Skeletal muscle satellite cell (primary cell): ENCODE measurements at regions not wholly inside any gene's neighbourhood (a gene's known extent, or its start where the extent isn't known, plus 50 kb on each side); places are given as distances from the start of the nearest gene placed in this dataset.
A peak's percentile ranks its signal among the peaks of the same experiment; 100 is the strongest.

Experiments
- H3K27me3 ChIP-seq: 2 replicates; pipeline ENCODE4 v1.7.0; 2013; ENCODE audit warnings: low read length; ENCODE audit not compliant: control insufficient read depth, insufficient read depth
- H3K36me3 ChIP-seq: 2 replicates; pipeline ENCODE4 v1.7.0; 2013; ENCODE audit warnings: mild to moderate bottlenecking, control low read depth, low read length; ENCODE audit not compliant: insufficient read depth
- H3K4me1 ChIP-seq: 2 replicates; pipeline ENCODE4 v1.7.0; 2013; ENCODE audit warnings: low read length; ENCODE audit not compliant: control insufficient read depth, insufficient read depth
- H3K4me2 ChIP-seq: 2 replicates; pipeline ENCODE4 v1.7.0; 2013; ENCODE audit warnings: mild to moderate bottlenecking, low read length
- H3K4me3 ChIP-seq: 2 replicates; pipeline ENCODE4 v1.7.0; 2013; ENCODE audit warnings: low read length
- H3K9ac ChIP-seq: 2 replicates; pipeline ENCODE4 v1.7.0; 2013; ENCODE audit warnings: mild to moderate bottlenecking, low read depth, low read length, moderate library complexity
- H3K9me3 ChIP-seq: replicated peaks from 2 replicates; pipeline ENCODE4 v1.7.0; 2013; ENCODE audit warnings: mild to moderate bottlenecking, control low read depth, low read length

DNA sequence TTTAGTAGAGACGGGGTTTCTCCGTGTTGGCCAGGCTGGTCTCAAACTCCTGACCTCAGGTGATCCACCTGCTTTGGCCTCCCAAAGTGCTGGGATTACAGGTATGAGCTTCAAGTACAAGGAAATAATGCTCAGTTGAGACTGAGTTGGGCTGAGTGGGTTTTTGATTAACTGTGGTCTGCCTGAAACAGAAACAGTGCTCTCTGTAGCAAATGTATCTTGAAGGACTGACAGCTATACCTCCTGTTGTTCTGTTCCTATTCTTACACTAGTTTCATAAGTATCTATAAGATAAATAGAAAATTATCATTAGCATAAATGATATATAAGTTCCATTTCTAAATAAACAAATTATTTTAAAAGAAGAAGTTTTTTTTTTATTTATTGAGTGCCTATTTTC, 142.8 kb upstream of the PTPRK start:
- no peak overlapping the region for H3K4me3 ChIP-seq
- H3K4me1 ChIP-seq: peaks cover 6% of the 10 kb centered on the region
- H3K36me3 ChIP-seq: no peaks in the 10 kb centered on the region
- H3K9me3 ChIP-seq: no peaks in the 10 kb centered on the region
- H3K9ac ChIP-seq: no peak overlapping the region
- no peaks in the 10 kb centered on the region for H3K27me3 ChIP-seq
- H3K4me2 ChIP-seq: no peak overlapping the region

GRCh38 chr6:128659878-128660622, 139.7 kb upstream of the PTPRK start:
- Histone ChIP-seq H3K27me3 (no peaks in the 10 kb centered on the region), H3K4me3 (no peak overlapping the region), H3K4me1 (peaks cover 29% of the 10 kb centered on the region), H3K4me2 (no peak overlapping the region), H3K9me3 (no peaks in the 10 kb centered on the region), H3K9ac (no peak overlapping the region), H3K36me3 (no peaks in the 10 kb centered on the region)

- Histone ChIP-seq H3K4me1 (peaks cover 29% of the 10 kb centered on the region), H3K27me3 (no peaks in the 10 kb centered on the region), H3K36me3 (no peaks in the 10 kb centered on the region), H3K4me2 (no peak overlapping the region), H3K9ac (no peak overlapping the region), H3K9me3 (no peaks in the 10 kb centered on the region), H3K4me3 (no peak overlapping the region)
Observed at GRCh38 chr6:128659276-128659675, 138.9 kb upstream of the PTPRK start.

- peaks cover 29% of the 10 kb centered on the region for H3K4me1 ChIP-seq
- H3K27me3 ChIP-seq: no peaks in the 10 kb centered on the region
- H3K9me3 ChIP-seq: no peaks in the 10 kb centered on the region
- no peak overlapping the region for H3K4me2 ChIP-seq
- no peaks in the 10 kb centered on the region for H3K36me3 ChIP-seq
- no peak overlapping the region for H3K4me3 ChIP-seq
- no peak overlapping the region for H3K9ac ChIP-seq
Observed at GRCh38 chr6:128657181-128657580, 136.8 kb upstream of the PTPRK start.

DNA sequence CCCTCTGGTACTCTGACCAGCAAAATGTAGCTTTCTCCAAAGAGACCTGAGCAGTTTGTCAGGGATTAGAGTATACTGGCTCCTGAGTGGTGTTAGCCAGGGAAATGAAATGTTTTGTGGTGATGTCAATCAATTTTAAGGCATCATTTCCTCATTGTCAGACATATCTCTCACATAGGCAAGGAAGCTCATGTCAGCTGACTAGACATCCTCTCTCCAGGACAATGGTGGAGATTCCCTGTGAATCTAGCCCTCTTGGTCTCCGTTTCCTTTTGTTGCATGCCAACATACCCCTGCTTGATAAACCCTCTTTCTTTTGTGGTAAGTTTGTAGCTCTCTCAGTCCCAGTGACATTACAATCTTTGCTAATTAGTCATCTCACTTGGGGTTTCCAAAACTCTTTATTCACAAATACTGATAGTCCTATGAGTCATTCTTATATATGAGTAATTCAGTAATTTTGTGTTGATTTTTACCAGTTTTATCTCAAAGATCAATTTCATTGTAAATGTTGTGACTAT, 135.6 kb upstream of the PTPRK start:
- Histone ChIP-seq H3K9ac (peak overlapping the region; percentile 76), H3K9me3 (no peaks in the 10 kb centered on the region), H3K4me3 (peak overlapping the region; percentile 6), H3K36me3 (no peaks in the 10 kb centered on the region), H3K4me2 (peak overlapping the region; percentile 56), H3K27me3 (no peaks in the 10 kb centered on the region), H3K4me1 (peaks cover 29% of the 10 kb centered on the region)

GRCh38 chr6:128648022-128648598, 127.7 kb upstream of the PTPRK start:
- H3K9me3 ChIP-seq: no peaks in the 10 kb centered on the region
- H3K27me3 ChIP-seq: no peaks in the 10 kb centered on the region
- H3K36me3 ChIP-seq: no peaks in the 10 kb centered on the region
- H3K4me1 ChIP-seq: no peaks in the 10 kb centered on the region
- no peak overlapping the region for H3K4me3 ChIP-seq
- no peak overlapping the region for H3K4me2 ChIP-seq
- H3K9ac ChIP-seq: no peak overlapping the region

DNA sequence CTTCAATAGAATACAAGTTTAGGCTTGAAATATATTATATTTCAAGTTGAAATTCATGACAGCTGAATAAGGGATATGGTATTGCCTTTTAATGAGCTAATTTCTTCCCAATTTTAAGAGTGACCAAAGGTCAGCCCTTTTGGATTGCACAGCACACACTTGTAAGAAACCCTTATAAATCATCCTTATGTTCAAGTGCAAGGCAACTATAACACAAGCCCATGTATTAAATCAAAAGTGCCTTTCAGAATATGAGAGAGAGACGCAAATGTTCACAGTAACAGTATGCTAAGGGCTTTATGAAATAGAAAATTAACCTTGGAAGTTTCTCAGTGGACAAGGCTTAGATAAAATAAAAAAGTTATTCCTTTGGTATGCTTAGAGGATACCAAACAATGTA, 121.7 kb upstream of the PTPRK start:
- no peak overlapping the region for H3K4me2 ChIP-seq
- peaks cover 6% of the 10 kb centered on the region for H3K4me1 ChIP-seq
- H3K9ac ChIP-seq: no peak overlapping the region
- no peaks in the 10 kb centered on the region for H3K36me3 ChIP-seq
- H3K27me3 ChIP-seq: no peaks in the 10 kb centered on the region
- H3K9me3 ChIP-seq: no peaks in the 10 kb centered on the region
- no peak overlapping the region for H3K4me3 ChIP-seq

DNA sequence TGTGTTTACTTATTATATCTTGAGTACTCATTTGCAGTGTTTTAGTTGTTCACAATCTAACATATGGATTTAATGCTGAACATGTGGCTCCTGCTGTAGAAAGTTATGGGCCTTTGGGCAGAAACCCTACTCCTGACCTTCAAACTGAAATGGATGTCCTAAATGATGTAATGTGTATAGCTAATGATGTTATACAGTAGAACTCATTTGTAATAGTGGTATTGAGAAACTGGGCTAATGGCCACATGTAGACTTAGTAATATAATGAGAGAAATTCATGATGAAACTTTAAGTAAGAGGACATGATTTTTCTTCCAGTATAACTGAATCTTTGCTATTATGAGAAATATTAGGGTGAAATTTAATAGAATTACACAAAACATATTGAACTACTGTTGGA, 121.3 kb upstream of the PTPRK start:
- Histone ChIP-seq H3K36me3 (no peaks in the 10 kb centered on the region), H3K4me3 (no peak overlapping the region), H3K4me2 (no peak overlapping the region), H3K27me3 (no peaks in the 10 kb centered on the region), H3K9ac (no peak overlapping the region), H3K4me1 (peaks cover 6% of the 10 kb centered on the region), H3K9me3 (no peaks in the 10 kb centered on the region)

DNA sequence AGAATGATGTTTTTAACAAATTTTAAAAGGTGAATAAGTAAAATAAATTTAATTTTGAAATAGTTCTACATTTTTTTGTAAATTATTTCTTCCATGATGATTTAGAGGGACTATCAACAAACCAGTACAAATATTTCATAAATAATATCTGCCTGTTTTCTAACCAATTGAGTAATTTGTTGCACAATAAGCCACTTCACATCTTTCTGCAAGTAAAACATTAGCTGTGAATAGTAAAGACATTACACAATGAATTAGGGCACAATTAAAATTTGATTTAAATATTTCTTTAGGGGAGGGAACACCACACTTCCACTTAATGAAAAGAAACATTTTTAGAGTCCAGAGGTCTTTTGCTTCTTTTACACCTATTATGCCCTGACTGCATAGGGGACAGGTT, 118.4 kb upstream of the PTPRK start:
- H3K4me3 ChIP-seq: no peak overlapping the region
- H3K4me1 ChIP-seq: peaks cover 6% of the 10 kb centered on the region
- no peak overlapping the region for H3K4me2 ChIP-seq

DNA sequence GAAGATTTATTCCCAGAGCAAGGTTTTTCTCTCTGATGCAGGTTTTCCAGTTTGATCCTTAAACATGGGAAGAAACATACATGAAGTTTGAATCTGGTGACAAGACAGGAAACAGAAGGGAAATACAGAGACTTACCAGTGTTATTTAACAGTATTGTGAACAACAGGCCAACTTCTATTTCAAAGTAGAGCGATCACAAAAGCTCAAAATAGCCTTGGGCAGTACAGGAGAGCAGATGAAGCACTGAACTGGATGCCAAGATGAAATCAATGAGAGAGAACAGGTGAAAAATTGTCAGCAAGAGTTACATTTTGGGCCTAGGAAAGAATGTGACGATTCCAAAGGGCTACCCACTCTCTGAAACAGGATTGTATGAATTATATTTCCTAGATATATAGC, 114.8 kb upstream of the PTPRK start:
- no peak overlapping the region for H3K4me3 ChIP-seq
- H3K9me3 ChIP-seq: no peaks in the 10 kb centered on the region
- no peak overlapping the region for H3K4me2 ChIP-seq
- H3K36me3 ChIP-seq: no peaks in the 10 kb centered on the region
- H3K27me3 ChIP-seq: no peaks in the 10 kb centered on the region
- no peak overlapping the region for H3K9ac ChIP-seq
- H3K4me1 ChIP-seq: no peaks in the 10 kb centered on the region

More for the DNA sequence above, 118.4 kb upstream of the PTPRK start:
- H3K9me3 ChIP-seq: no peaks in the 10 kb centered on the region
- no peak overlapping the region for H3K9ac ChIP-seq
- no peaks in the 10 kb centered on the region for H3K27me3 ChIP-seq
- no peaks in the 10 kb centered on the region for H3K36me3 ChIP-seq

DNA sequence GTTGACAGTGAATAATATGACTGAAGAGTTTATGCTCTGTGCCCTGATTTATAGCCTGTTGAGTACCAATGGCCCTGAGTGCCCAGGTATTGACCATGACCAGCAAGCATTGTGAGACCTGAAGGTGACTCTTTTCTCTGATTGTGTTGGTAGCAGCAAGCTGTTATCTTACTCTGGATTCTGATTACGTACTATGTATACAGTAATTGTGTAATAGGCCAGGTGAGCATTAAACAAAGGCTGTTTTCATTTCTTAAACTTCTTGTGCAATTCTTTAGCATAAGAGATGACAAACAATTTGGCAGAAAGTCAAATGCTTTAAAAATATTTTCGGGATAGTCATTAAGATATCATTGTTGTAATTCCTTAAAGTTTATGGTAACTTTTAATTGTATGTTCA, 111.7 kb upstream of the PTPRK start:
- no peaks in the 10 kb centered on the region for H3K36me3 ChIP-seq
- no peak overlapping the region for H3K4me3 ChIP-seq
- no peaks in the 10 kb centered on the region for H3K4me1 ChIP-seq
- H3K4me2 ChIP-seq: no peak overlapping the region
- H3K9ac ChIP-seq: no peak overlapping the region
- no peaks in the 10 kb centered on the region for H3K27me3 ChIP-seq
- no peaks in the 10 kb centered on the region for H3K9me3 ChIP-seq

GRCh38 chr6:128631031-128631430, 110.6 kb upstream of the PTPRK start:
- H3K27me3 ChIP-seq: no peaks in the 10 kb centered on the region
- H3K36me3 ChIP-seq: no peaks in the 10 kb centered on the region
- H3K9me3 ChIP-seq: no peaks in the 10 kb centered on the region
- no peak overlapping the region for H3K4me2 ChIP-seq
- H3K4me3 ChIP-seq: no peak overlapping the region
- no peaks in the 10 kb centered on the region for H3K4me1 ChIP-seq
- no peak overlapping the region for H3K9ac ChIP-seq
